NCI-H1092 treated with DMSO at 0.1 percent for 48 hours (cell line): ENCODE measurements at regions not wholly inside any gene's neighbourhood (a gene's known extent, or its start where the extent isn't known, plus 50 kb on each side); places are given as distances from the start of the nearest gene placed in this dataset.
A peak's percentile ranks its signal among the peaks of the same experiment; 100 is the strongest.

Source experiments
- DNase-seq: peaks from one replicate; lab custom pipeline; 2025; lab: John Stamatoyannopoulos, UW

GRCh38 chr2:12970861-12971260 is 254.1 kb downstream of the TRIB2 start:
- DNase-seq = no peak

- no peak for DNase-seq
Observed at GRCh38 chr2:12971581-12972365, 255.0 kb downstream of the TRIB2 start.

GRCh38 chr2:12978066-12978835 is 261.5 kb downstream of the TRIB2 start:
- no peak for DNase-seq

- DNase-seq = no peak
Observed at GRCh38 chr2:12979066-12979465, 262.3 kb downstream of the TRIB2 start.

- no peak for DNase-seq
Observed at GRCh38 chr2:12980817-12981216, 264.1 kb downstream of the TRIB2 start.

GRCh38 chr2:12982149-12982584 is 265.4 kb downstream of the TRIB2 start:
- DNase-seq = no peak

GRCh38 chr2:12987246-12987645 is 270.5 kb downstream of the TRIB2 start:
- DNase-seq = no peak

GRCh38 chr2:12988279-12988678 is 271.5 kb downstream of the TRIB2 start:
- no peak for DNase-seq

- no peak for DNase-seq
Observed at GRCh38 chr2:12990523-12990922, 273.8 kb downstream of the TRIB2 start.

GRCh38 chr2:12998685-12999084 is 281.9 kb downstream of the TRIB2 start:
- no peak for DNase-seq

- no peak for DNase-seq
Observed at GRCh38 chr2:13000664-13001363, 284.1 kb downstream of the TRIB2 start.

- no peak for DNase-seq
Observed at GRCh38 chr2:13001408-13001807, 284.7 kb downstream of the TRIB2 start.

GRCh38 chr2:13002536-13003331 is 286.0 kb downstream of the TRIB2 start:
- DNase-seq = no peak

- no peak for DNase-seq
Observed at GRCh38 chr2:13003500-13003899, 286.8 kb downstream of the TRIB2 start.

- DNase-seq = no peak
Observed at GRCh38 chr2:13005048-13005447, 288.3 kb downstream of the TRIB2 start.

GRCh38 chr2:13005761-13006335 is 289.1 kb downstream of the TRIB2 start:
- DNase-seq = no peak

- no peak for DNase-seq
Observed at GRCh38 chr2:13006426-13006825, 289.7 kb downstream of the TRIB2 start.

GRCh38 chr2:13006829-13007717 is 290.3 kb downstream of the TRIB2 start:
- DNase-seq = peak; percentile 53

GRCh38 chr2:13009027-13009642 is 292.4 kb downstream of the TRIB2 start:
- DNase-seq = no peak

- no peak for DNase-seq
Observed at GRCh38 chr2:13010283-13010682, 293.5 kb downstream of the TRIB2 start.
